Loucy (cell line): ENCODE measurements at regions not wholly inside any gene's neighbourhood (a gene's known extent, or its start where the extent isn't known, plus 50 kb on each side); places are given as distances from the start of the nearest gene placed in this dataset.

Source experiments
- H2AFZ ChIP-seq: fragments of 200-600 bp; sonication (generic); 2 replicates; pipeline ENCODE4 v1.6.0; 2016; ENCODE audit warnings: antibody characterized with exemption, mild to moderate bottlenecking, low read length, moderate library complexity
- H3F3A ChIP-seq: fragments of 200-600 bp; 2 replicates; pipeline ENCODE4 v1.6.0; 2016; ENCODE audit warnings: antibody characterized with exemption, low read depth, mild to moderate bottlenecking
- H3K27me3 ChIP-seq: fragments of 200-600 bp; sonication (generic); 2 replicates; pipeline ENCODE4 v1.6.1; 2014; ENCODE audit warnings: low read length, mild to moderate bottlenecking; ENCODE audit not compliant: insufficient read depth, poor library complexity, severe bottlenecking
- H3K36me3 ChIP-seq: fragments of 200-600 bp; sonication (generic); 2 replicates; pipeline ENCODE4 v1.6.1; 2016; ENCODE audit warnings: low read length; ENCODE audit not compliant: insufficient read depth
- H3K4me1 ChIP-seq: fragments of 200-600 bp; sonication (generic); 2 replicates; pipeline ENCODE4 v1.5.1; 2014; ENCODE audit warnings: low read length, mild to moderate bottlenecking; ENCODE audit not compliant: insufficient read depth, poor library complexity, severe bottlenecking
- H3K4me2 ChIP-seq: fragments of 200-600 bp; sonication (generic); 2 replicates; pipeline ENCODE4 v1.6.0; 2014; ENCODE audit warnings: antibody characterized with exemption, low read length, low read depth, mild to moderate bottlenecking; ENCODE audit not compliant: poor library complexity, severe bottlenecking
- H3K4me3 ChIP-seq: fragments of 200-600 bp; sonication (generic); 2 replicates; pipeline ENCODE4 v1.5.1; 2014; ENCODE audit warnings: low read length, mild to moderate bottlenecking, mixed read lengths; ENCODE audit not compliant: poor library complexity, severe bottlenecking
- H3K79me2 ChIP-seq: fragments of 200-600 bp; sonication (generic); 2 replicates; pipeline ENCODE4 v1.6.1; 2014; ENCODE audit warnings: low read length; ENCODE audit not compliant: insufficient read depth
- H3K9ac ChIP-seq: fragments of 200-600 bp; sonication (generic); 2 replicates; pipeline ENCODE4 v1.6.0; 2014; ENCODE audit warnings: mild to moderate bottlenecking, low read depth, low read length, moderate library complexity; ENCODE audit not compliant: poor library complexity, severe bottlenecking
- H3K9me2 ChIP-seq: fragments of 200-600 bp; sonication (generic); replicated peaks from 2 replicates; pipeline ENCODE4 v1.6.1; 2016; ENCODE audit warnings: low read depth, low read length, mixed read lengths
- H3K9me3 ChIP-seq: fragments of 200-600 bp; sonication (generic); 2 replicates; pipeline ENCODE4 v1.6.1; 2014; ENCODE audit warnings: mild to moderate bottlenecking, antibody characterized with exemption, low read length, low read depth; ENCODE audit not compliant: insufficient read depth
- H4K20me1 ChIP-seq: fragments of 200-600 bp; sonication (generic); 2 replicates; pipeline ENCODE4 v1.6.0; 2014; ENCODE audit warnings: antibody characterized with exemption, low read length, mild to moderate bottlenecking; ENCODE audit not compliant: insufficient read depth, poor library complexity, severe bottlenecking
- CTCF ChIP-seq: fragments of 200-600 bp; sonication (generic); conservative IDR thresholded peaks from 2 replicates; pipeline ENCODE4 v1.5.1; 2014; ENCODE audit warnings: mild to moderate bottlenecking, antibody characterized with exemption, low read length
- EZH2phosphoT487 ChIP-seq: fragments of 200-600 bp; IDR thresholded peaks from 2 replicates; pipeline ENCODE4 v1.6.1; 2018; ENCODE audit warnings: antibody characterized with exemption, mild to moderate bottlenecking, moderate library complexity, borderline replicate concordance

- H3K4me2 ChIP-seq: no peak overlapping the region
- no peaks in the 10 kb centered on the region for H3K9me3 ChIP-seq
- no peak overlapping the region for H2AFZ ChIP-seq
- H3K9ac ChIP-seq: no peak overlapping the region
- no peaks in the 10 kb centered on the region for H4K20me1 ChIP-seq
- H3K4me3 ChIP-seq: no peak overlapping the region
- no peaks in the 10 kb centered on the region for H3K9me2 ChIP-seq
- no peaks in the 10 kb centered on the region for H3K79me2 ChIP-seq
- H3K4me1 ChIP-seq: no peaks in the 10 kb centered on the region
- TF ChIP-seq EZH2phosphoT487 (no peak), CTCF (no peak)
- no peaks in the 10 kb centered on the region for H3K27me3 ChIP-seq
- H3F3A ChIP-seq: no peaks in the 10 kb centered on the region
- H3K36me3 ChIP-seq: no peaks in the 10 kb centered on the region
Measured at GRCh38 chr6:56005426-56005825, 130.0 kb upstream of the BMP5 start.

- Histone ChIP-seq H3K9me2 (no peaks in the 10 kb centered on the region), H3K36me3 (no peaks in the 10 kb centered on the region), H3F3A (no peaks in the 10 kb centered on the region), H3K9ac (no peak overlapping the region), H4K20me1 (no peaks in the 10 kb centered on the region), H3K79me2 (no peaks in the 10 kb centered on the region), H3K27me3 (no peaks in the 10 kb centered on the region), H3K4me2 (no peak overlapping the region), H3K9me3 (no peaks in the 10 kb centered on the region), H3K4me3 (no peak overlapping the region), H2AFZ (no peak overlapping the region), H3K4me1 (no peaks in the 10 kb centered on the region)
- TF ChIP-seq EZH2phosphoT487 (no peak), CTCF (no peak)
Measured at GRCh38 chr6:56004426-56004825, 129.0 kb upstream of the BMP5 start.

- Histone ChIP-seq H3K4me1 (peaks cover under 1% of the 10 kb centered on the region), H3K9ac (no peak overlapping the region), H3K79me2 (no peaks in the 10 kb centered on the region), H3K9me2 (no peaks in the 10 kb centered on the region), H3K27me3 (no peaks in the 10 kb centered on the region), H3K36me3 (no peaks in the 10 kb centered on the region), H3K9me3 (no peaks in the 10 kb centered on the region), H3K4me2 (no peak overlapping the region), H3K4me3 (no peak overlapping the region), H3F3A (no peaks in the 10 kb centered on the region), H4K20me1 (no peaks in the 10 kb centered on the region), H2AFZ (no peak overlapping the region)
- no peak for TF ChIP-seq CTCF
- no peak for TF ChIP-seq EZH2phosphoT487
Measured at GRCh38 chr6:56003616-56004015, 128.2 kb upstream of the BMP5 start.
